Astrocyte of the spinal cord (primary cell): ENCODE measurements at regions not wholly inside any gene's neighbourhood (a gene's known extent, or its start where the extent isn't known, plus 50 kb on each side); places are given as distances from the start of the nearest gene placed in this dataset.
A peak's percentile ranks its signal among the peaks of the same experiment; 100 is the strongest.

Experiments
- DNase-seq: peaks from one replicate; pipeline ENCODE4 v3.0.0; 2011; ENCODE audit warnings: low read depth, low spot score
- H3K4me3 ChIP-seq: 2 replicates; pipeline ENCODE4 v1.5.1; 2011; ENCODE audit warnings: low read depth, mild to moderate bottlenecking, low read length, moderate library complexity
- in situ Hi-C: cut with HindIII; loops from 2 replicates; pipeline ENCODE4 v1.10.0; 2017; ENCODE audit warnings: low sequenced_read_pairs
- TF ChIP-seq, protein P1 (sequence below): IDR thresholded peaks from 2 replicates; pipeline ENCODE4 v1.5.1; 2012; ENCODE audit warnings: low read depth, mild to moderate bottlenecking, low read length, inconsistent platforms

- no peak overlapping the region for H3K4me3 ChIP-seq
- in situ Hi-C loops: no loop called here
- no peak for DNase-seq
- TF ChIP-seq, protein P1, sequence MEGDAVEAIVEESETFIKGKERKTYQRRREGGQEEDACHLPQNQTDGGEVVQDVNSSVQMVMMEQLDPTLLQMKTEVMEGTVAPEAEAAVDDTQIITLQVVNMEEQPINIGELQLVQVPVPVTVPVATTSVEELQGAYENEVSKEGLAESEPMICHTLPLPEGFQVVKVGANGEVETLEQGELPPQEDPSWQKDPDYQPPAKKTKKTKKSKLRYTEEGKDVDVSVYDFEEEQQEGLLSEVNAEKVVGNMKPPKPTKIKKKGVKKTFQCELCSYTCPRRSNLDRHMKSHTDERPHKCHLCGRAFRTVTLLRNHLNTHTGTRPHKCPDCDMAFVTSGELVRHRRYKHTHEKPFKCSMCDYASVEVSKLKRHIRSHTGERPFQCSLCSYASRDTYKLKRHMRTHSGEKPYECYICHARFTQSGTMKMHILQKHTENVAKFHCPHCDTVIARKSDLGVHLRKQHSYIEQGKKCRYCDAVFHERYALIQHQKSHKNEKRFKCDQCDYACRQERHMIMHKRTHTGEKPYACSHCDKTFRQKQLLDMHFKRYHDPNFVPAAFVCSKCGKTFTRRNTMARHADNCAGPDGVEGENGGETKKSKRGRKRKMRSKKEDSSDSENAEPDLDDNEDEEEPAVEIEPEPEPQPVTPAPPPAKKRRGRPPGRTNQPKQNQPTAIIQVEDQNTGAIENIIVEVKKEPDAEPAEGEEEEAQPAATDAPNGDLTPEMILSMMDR: no peak
These were observed 68.1 kb downstream of the TEKT4 start for GRCh38 chr2:94939349-94939748.

GRCh38 chr2:94947097-94948016, 76.1 kb downstream of the TEKT4 start:
- H3K4me3 ChIP-seq: no peak overlapping the region
- DNase-seq: no peak
- in situ Hi-C loops: no loop called here
- TF ChIP-seq, protein P1: no peak

DNA sequence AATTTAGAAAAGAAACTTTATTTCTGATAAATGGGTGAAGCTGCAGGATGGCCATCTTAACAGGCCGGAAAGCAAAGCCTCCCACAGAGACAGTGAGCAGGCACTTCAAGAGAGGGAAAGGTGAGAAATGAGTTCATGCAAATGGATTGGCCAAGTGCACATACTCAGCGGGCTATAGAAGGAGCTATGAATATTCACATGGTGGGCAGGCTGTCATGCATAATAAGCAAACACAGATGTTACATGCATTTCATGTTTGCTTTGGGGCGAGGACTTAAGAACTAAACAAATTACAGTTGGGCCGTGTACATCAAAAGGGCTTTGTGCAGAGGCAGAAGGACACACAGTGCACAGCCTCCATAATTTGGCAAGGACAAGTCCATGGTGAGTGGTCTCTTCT, 69.8 kb upstream of the MAL start:
- DNase-seq: no peak
- in situ Hi-C loops: no loop called here
- H3K4me3 ChIP-seq: no peak overlapping the region
- TF ChIP-seq, protein P1: no peak

- in situ Hi-C loops: no loop called here
- TF ChIP-seq, protein P1: peak; percentile 95
- H3K4me3 ChIP-seq: no peak overlapping the region
- peak; percentile 7 for DNase-seq
These were observed 68.6 kb upstream of the MAL start for GRCh38 chr2:94956797-94957391.

- TF ChIP-seq, protein P1: no peak
- no peak for DNase-seq
- H3K4me3 ChIP-seq: no peak overlapping the region
- in situ Hi-C loops: no loop called here
These were observed 67.3 kb upstream of the MAL start for GRCh38 chr2:94958245-94958644.

DNA sequence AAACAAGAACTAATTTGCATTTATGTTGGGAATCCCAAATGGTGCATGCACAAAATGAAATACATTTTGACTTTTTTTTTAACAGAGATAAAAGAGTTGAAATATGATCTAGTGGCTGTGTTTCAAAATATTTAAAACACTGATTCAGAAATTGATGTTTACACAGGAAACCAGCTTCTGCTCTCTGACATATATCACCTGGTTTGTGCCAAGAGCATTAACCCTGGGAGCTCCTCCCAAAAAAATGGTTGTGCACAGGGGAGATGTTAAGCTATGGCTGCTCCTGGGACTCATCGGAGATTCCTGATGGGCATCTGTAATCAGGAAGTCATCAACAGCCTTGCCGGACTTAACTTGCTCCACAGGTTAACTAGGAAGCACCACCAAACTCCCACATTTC, 65.2 kb upstream of the MAL start:
- in situ Hi-C loops: no loop called here
- DNase-seq: no peak
- no peak overlapping the region for H3K4me3 ChIP-seq
- TF ChIP-seq, protein P1: no peak
